ENCODE measurements at regions not wholly inside any gene's neighbourhood (a gene's known extent, or its start where the extent isn't known, plus 50 kb on each side); places are given as distances from the start of the nearest gene placed in this dataset.

DNA sequence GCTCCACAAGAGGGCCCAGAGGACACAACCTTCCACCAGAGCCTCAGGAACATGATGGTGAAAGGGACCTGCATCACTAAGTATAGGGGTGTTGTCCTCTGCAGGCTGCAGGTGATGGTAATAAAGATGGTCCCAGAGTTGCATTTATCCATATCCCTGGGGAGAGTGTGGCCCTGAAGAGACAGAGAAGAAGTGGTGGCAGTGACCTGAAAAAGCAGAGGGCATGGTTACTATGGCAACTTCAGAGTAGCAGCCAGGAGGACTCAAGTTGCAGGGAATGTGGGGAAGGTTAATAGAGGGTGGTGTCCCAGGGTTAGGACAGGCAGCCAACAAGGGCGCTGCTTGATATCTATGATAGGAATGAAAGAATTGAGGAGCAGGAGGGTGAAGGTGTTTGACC is 57.1 kb downstream of the HLA-A start:
- no peak for DNase-seq

DNA sequence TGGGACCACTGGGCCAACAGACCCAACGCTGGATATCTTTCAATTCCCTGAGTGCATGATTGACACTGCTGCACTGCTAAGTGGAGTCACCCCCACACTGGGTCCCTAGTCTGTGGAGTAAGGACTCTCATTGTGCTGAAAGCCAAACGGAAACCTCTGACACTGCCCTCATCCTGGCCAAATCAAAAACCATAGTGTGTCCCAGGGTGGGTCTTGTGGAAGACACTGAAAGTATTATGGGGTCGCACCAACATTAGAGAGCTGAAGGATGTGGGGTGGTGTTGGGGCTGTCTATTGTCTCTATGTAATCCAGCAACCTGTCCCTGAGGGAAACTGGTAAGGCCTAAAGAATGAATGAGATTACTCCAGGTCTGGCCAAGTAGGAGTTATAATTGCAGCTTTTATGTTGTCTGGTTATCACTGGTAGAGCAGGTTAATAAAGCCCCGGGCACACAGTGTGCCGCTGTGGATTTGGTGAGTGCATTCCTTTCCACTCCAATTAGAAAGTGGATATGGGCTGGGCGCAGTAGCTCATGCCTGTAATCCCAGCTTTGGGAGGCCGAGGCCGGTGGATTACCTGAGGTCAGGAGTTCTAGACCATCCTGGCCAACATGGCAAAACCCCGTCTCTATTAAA is 57.9 kb downstream of the HLA-A start:
- DNase-seq: no peak

DNA sequence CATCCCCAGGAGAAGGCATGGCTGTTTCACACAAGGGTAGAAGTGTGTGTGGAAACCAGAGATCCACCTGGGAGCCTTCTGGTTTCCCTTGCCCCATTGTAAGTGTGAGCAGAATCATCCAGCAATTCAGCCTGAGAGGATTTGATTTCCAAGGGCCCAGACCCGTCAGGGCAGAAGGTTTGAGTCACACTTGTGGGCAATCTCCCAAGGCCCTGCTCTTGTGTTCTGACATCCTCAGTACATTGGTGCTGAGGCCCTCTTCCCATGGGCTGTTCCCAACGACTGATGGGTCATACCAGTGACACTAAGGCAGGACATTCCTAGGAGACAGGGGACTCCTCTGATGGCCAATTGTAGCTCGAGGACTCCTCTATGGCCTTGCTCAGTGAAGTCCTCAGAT is 58.2 kb upstream of the POLR1H start:
- DNase-seq: no peak

DNA sequence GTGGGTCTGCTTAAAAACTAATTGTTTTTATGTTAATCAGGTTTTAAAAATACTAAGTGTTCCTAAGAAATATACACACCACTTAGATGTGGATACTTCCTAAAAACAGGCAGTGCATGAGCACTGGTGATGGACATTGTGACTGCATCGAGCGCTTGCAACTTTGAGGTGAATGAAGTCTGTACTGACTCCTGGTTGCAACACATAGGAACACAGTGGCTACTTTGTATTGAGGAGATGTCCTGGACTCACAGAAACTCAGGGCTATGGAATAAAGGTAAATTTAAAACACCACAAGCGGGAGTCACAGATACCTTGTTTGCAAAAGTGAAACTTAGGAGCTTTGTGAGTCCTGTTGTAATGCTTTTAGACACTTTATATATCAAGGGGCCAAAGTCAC is 55.6 kb upstream of the POLR1H start:
- DNase-seq: no peak

DNA sequence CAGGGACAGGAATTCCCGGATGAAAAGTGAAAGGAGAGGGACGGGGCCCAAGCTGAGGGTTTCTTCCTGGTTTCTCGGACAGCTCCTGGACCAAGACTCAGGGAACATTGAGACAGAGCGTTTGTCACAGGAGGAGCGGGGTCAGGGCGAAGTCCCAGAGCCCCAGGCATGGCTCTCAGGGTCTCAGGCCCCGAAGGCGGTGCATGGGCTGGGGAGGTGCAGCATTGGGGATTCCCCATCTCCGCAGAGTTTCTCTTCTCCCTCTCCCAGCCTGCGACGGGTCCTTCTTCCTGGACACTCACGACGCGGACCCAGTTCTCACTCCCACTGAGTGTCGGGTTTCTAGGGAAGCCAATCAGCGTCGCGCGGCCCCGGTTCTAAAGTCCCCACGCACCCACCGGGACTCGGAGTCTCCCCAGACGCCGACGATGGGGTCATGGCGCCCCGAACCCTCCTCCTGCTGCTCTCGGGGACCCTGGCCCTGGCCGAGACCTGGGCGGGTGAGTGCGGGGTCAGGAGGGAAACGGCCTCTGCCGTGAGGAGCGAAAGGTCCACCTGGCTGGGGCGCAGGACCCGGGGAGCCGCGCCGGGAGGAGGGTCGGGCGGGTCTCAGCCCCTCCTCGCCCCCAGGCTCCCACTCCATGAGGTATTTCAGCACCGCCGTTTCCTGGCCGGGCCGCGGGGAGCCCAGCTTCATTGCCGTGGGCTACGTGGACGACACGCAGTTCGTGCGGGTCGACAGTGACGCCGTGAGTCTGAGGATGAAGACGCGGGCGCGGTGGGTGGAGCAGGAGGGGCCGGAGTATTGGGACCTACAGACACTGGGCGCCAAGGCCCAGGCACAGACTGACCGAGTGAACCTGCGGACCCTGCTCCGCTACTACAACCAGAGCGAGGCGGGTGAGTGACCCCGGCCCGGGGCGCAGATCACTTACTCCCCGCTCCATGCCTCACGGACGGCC is 54.6 kb upstream of the POLR1H start:
- DNase-seq: no peak

DNA sequence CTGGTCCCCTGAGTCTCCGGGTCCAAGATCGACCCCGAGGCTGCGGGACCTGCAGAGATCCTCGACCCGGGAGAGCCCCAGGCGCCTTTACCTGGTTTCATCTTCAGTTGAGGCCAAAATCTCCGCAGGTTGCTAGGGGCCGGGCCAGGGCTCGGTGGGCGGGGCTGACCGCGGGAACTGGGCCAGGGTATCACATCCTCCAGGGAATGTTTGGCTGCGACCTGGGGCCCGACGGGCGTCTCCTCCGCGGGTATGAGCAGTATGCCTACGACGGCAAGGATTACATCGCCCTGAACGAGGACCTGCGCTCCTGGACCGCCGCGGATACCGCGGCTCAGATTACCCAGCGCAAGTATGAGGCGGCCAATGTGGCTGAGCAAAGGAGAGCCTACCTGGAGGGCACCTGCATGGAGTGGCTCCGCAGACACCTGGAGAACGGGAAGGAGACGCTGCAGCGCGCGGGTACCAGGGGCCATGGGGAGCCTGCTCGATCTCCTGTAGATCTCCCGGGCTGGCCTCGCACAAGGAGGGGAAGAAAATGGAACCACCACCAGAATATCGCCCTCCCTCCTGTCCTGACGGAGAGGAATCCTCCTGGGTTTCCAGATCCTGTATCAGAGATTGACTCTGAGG is 53.8 kb upstream of the POLR1H start:
- peak; percentile 42 for DNase-seq

DNA sequence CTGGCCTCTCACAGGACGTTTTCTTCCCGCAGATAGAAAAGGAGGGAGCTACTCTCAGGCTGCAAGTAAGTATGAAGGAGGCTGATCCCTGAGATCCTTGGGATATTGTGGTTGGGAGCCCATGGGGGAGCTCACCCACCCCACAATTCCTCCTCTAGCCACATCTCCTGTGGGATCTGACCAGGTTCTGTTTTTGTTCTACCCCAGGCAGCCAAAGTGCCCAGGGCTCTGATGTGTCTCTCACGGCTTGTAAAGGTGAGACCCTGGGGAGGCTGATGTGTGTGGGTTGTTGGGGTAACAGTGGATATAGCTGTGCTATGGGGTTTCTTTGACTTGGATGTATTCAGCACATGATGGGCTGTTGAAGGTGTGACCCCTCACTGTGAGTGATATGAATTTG is 52.0 kb upstream of the POLR1H start:
- DNase-seq: no peak
